HG02885 (cell line): ENCODE measurements at regions not wholly inside any gene's neighbourhood (a gene's known extent, or its start where the extent isn't known, plus 50 kb on each side); places are given as distances from the start of the nearest gene placed in this dataset.

ENCODE experiments used
- ATAC-seq: cut with Tn5 transposase; IDR thresholded peaks from one replicate; pipeline ENCODE4 v1.9.1; 2021; ENCODE audit warnings: mild to moderate bottlenecking; ENCODE audit not compliant: unreplicated experiment, poor library complexity

GRCh38 chr6:146885708-146886457, 287.1 kb downstream of the ADGB start:
- ATAC-seq = no peak

DNA sequence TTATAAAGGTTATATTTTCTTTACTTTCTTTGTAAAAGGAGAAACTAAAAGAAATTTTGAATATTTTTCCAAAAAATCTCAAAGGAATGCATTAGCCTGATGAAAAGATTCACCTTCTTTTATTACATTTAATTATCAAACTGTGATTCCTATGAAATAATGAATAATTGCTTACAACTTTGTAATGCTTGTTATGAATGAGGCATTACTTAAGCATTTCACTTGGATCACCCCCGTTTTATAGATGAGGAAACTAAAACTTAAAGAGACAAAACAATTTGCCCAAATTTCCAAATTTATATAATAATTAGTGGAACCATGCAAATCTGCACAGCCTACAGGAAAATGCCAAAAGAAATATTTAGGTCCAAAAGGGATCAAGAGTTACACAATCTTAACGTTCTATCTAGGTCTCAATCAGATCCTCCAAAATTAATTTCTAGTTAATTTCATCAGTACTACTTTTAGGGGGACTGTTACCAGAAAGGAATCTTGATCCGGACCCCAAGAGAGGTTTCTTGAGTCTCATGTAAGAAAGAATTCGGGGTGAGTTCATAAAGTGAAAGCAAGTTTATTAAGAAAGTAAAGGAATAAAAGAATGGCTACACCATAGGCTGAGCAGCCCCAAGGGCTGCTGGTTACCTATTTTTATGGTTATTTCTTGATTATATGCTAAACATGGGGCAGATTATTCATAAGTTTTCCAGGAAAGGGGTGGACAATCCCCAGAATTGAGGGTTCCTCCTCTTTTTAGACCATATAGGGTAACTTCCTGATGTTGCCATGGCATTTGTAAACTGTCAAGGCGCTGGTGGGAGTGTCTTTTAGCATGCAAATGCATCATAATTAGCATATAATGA, 288.0 kb downstream of the ADGB start:
- no peak for ATAC-seq

- no peak for ATAC-seq
These were observed 288.8 kb downstream of the ADGB start for GRCh38 chr6:146887447-146888077.

DNA sequence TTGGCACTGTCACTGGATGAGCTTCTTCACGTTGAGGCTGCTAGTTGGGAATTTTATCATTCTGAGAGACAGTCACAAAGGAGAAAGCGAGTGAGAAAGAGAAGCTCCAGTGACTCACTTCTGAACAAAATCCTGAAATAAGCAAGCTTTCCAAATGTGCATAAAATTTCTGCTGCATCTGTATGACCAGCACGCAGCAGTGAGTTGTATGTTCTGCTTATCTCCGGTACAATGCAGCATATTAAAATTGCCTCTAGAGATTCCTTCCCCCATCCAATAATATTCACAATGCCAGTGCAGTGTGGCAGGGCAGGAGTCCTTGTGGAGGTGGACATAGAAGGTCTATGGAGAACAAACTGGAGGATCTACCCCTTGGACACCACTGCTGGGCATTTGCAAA, 290.5 kb downstream of the ADGB start:
- ATAC-seq = no peak

- no peak for ATAC-seq
These were observed 291.4 kb downstream of the ADGB start for GRCh38 chr6:146890172-146890571.

- no peak for ATAC-seq
These were observed 292.1 kb downstream of the ADGB start for GRCh38 chr6:146890644-146891434.

DNA sequence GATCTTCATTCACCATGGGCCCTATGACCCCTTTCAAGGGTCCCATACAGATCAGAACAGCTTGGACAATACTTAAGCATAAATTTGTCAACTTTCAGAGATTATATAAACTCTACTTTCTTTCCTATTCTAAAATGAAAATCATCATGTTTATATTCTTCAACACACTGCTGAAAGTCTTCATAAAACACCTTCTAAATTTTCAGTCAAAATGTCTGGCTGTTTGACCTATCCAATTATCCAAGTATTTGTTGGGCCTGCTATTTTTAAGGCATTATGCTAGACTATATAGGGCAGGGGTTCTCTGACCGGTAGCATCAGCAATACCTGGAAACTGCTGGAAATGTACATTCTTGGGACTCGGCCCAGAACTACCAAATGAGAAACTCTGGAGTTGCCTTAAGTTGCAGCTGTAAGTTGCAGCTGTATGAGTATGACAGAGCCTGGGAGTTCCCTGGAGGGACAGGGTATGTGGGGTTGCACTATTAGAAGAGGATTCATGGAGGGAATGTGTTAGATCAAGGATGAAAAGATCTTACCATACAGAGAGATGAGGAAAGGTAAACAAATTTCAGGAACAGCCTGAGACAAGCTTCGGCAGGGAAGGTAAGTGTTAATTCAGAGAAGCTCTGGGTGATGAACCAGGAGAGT, 293.0 kb downstream of the ADGB start:
- ATAC-seq = no peak

GRCh38 chr6:146892283-146892612, 293.5 kb downstream of the ADGB start:
- ATAC-seq = no peak

- ATAC-seq = no peak
These were observed 294.0 kb downstream of the ADGB start for GRCh38 chr6:146892613-146893401.

- no peak for ATAC-seq
These were observed 294.9 kb downstream of the ADGB start for GRCh38 chr6:146893690-146894089.

DNA sequence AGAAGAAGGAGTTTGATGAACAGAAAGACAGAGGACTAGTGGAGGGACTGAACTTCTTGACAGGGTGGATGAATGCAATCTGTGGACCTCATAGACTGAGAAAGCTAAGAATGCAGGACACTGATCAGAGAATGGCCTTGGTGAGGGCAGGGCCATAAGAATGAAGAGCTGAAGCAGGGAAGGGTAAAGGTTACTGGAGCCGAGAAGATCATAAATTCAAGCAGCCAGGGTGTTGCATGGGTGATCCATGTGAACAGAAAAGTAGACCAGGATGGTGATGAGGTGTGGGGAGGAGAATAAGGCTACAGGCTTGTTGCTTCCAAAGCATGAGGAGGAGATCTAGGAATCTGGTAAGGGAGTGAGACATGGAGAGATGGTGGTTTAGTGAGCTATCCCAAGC, 295.9 kb downstream of the ADGB start:
- no peak for ATAC-seq

DNA sequence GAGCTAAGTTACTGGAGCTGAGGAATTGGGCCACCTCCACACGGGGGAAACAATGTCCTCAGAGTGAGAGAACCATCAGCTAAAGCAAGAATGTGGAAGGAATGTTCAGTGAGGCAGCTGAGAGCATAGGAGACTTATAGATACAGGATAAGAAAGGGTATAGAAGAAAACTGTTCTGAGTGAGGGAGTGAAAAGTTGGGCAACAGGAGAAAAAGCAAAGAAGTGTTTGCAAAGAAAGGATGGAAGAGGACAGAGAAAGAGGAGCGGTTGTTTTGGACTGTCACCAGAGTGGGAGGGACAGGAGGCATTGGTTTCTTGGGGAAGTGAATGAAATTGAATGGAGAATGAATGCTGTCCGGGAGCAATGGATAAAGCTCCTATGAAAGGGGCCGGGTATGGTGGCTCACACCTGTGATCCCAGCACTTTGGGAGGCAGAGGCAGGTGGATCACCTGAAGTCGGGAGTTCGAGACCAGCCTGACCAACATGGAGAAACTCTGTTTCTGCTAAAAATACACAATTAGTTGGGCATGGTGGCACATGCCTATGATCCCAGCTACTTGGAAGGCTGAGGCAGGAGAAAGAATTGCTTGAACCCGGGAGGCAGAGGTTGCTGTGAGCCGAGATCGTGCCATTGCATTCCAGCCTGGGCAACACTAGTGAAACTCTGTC, 296.5 kb downstream of the ADGB start:
- ATAC-seq = no peak

DNA sequence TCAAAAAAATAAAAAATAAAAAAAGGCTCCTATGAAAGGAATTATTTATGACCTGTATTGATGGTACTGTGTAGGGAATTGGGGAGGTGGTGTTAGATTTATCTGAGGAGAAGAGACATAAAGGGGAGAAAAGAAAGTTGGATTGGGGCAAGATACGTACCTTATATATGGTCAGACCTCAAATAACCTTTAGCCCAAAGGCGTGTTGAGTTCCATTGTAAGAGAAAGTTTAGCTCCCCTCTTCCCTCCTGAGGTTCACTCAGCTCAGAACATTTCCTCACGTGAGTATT, 296.9 kb downstream of the ADGB start:
- ATAC-seq = no peak

DNA sequence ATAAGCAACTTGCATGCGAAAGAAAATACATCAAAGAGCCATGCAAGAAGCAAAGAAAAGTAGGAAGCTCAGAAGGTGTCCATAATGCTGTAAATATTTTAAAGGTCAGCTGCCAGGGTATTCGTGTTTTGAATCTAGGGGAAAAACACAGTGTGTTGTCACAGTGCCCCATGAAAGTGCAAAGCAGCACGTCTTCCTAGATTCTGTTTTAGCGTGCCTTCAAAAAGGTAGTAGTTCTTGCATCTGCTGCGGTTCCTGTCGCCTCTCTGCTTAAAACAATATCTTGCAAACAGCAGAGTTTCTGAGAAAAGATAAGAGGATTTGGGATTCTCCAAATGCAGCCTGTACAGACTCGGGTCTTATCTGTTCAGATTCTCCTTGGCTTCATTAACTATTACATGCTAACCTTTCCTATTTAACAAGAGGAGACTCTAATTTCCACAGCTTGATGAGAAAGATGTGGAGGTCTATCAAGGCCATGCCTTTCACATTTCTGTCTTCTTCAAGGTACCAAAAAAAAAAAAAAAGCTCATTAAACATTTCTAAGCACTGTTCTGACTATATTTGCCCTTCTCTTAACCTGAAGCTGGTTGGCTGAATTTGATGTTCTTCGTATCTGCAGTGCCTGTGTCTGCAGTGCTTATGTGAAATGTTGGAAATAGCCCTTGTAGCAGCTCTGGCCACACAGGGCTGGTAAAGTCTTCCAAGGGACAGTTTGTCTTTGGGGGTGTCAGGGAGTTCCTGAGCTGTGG, 297.5 kb downstream of the ADGB start:
- no peak for ATAC-seq

- no peak for ATAC-seq
These were observed 298.4 kb downstream of the ADGB start for GRCh38 chr6:146896960-146897701.

- no peak for ATAC-seq
These were observed 299.5 kb downstream of the ADGB start for GRCh38 chr6:146898069-146898887.

DNA sequence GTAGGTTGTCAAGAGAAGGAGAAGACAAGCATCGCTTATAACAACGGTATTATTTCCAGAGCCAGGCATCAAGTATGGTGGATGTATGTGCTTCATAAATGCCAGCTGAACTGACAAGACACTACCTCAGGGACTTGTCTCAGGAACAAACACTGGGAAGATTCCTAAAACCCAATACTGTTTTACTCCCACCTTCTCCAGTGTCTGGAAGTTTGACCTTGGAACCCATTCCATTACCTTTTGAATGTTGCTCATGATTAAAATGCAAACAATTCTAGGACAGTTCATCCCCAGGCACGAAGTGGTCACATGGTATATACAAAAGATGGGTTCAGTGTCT, 300.1 kb downstream of the ADGB start:
- ATAC-seq = no peak
